Muscle of back (tissue), 3 donors: ENCODE measurements at regions not wholly inside any gene's neighbourhood (a gene's known extent, or its start where the extent isn't known, plus 50 kb on each side); places are given as distances from the start of the nearest gene placed in this dataset.

Experiments
- DNase-seq, 3 donors: peaks; one replicate each; pipeline versions ENCODE4 v3.0.0 to v3.0.0-alpha.2; 2013

DNA sequence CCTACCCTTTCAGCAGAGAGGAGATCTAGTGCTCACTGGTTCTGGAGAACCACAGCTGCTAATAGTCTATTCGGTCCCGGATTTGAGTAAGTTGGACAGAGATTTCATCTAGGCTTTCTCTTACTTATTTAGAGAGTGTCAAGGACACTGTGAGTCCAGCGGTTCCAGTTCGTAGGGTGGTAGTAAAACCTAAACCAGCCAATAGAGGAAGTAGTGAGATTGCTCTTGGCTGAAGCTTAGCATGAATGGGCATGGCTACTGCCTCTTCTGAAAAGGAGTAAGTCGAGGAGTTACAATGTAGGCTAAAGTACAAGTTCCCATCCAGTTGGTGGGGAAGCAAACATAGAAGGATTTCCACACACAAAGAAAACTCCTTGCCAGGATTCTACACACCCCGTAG is 109.6 kb upstream of the MOCS2 start:
- no peak for DNase-seq

DNA sequence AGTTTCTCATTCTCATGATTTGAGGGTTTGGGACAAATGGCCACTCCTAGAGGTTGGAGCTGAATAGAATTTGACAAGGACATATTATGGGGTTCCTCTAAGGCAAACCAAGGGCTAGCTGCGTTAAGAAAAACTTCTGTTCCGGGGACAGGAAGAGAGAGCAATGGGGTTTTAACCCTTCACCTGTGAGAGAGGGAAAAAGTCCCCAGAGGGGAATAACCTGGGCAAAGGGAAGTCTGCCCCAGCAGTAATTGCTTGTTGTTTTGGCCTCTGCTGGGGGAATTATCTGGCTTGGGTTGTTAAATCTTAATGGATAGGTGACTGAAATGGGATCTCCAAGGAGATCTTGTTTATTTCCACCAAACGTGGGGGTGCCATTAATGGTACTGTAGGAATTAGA is 110.1 kb upstream of the MOCS2 start:
- no peak for DNase-seq

DNA sequence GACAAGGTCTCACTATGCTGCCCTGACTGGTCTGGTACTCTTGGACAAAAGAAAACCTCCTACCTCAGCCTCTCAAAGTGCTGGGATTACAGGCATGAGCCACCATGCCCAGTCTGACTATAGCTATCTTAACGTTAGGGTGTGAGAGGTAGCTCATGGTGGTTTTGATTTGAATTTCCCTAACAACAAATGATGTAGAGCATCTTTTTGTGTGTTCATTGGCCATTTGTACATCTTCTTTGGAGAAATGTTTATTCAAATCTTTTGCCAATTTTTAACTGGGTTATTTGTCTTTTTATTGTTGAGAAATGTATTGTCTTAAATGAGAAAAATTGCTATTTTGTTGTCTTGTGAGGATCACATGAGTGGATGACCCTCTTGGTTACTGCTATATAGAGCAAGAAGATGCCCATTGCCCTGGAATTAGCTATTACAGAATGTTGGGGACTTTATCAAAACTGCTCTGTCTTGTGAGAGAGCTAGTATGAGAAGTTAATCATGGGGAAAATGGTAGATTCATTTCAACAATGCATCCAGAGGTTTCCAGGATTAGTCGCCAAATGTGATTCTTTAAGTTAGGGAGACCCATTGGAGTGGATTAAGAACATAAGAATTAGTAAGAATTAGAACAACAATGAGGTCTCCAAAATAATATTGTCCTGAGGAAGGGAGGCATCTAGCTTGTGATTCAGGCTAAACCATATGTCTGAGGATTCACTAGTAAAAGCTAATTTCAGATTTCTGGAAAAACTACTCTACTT is 124.3 kb upstream of the MOCS2 start:
- no peak for DNase-seq

DNA sequence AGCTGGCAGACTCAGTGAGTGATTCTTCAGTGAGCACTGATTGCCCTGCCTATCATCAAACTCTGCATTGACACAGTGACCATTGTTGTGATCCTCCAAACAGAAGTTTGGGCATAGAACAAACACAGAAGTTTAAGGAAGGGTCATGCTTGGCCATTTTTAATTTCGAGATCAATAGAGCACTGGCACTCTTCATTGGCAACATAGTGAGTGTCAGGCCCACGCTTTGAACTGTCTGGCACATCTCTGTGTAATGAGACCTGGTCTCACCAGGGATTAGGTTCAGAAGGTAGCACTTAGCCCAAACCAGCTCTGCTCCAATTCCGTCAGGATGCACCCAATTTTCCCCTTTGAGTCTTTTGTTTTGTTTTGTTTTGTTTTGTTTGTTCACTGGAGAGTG is 127.1 kb upstream of the MOCS2 start:
- no peak for DNase-seq

DNA sequence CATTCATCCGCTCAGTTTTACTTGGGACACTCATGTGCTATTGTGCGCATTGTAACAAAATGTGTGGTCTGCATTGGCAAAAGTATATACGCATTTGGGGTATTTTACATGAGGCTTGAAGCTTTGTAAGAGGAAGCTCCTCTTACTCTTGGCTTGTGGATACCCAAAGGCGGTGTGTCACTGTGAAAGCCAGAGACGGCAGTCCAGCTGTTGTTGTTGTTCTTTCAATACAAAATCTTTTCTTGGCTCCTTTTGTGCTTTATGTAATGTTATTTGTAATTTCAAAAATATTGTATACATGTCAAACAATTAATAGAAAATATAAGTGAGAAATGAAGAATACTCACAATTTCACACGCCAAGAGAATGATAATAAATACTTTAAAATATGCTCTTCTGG is 128.3 kb upstream of the MOCS2 start:
- DNase-seq, result peak in 2 of 3 donors; percentile 17 to 77

DNA sequence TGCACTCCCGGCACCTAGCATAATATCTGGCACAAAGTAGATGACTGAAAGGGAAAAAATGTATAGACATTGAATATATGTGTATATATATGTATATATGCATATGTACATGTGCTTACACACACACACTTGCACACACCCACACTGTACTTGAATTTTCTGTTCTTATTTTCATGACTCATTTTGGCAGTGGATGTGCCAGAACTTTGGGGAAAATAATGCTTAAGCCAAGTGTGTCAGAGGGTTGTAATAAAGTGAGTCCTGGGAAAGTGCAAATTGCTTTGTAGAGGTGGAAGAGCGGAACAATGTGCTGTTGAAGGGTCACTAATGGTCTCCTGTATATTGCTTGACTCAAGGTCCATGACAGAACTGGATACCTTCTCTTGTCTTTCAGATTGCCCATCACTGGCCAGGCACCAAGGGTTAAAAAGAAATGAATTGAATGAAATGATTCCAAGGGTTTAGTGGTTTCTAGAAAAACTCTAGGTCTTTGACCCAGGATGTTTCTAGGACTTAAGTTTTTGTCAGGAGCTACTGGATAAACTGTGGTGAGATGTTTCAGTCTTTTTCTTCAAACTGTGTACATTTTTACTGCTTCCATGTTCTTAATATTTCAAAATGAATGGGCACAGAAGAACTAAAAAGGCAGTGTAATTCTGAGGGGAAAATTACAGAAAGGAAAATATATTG is 129.9 kb upstream of the MOCS2 start:
- DNase-seq, result peak in 1 of 3 donors; percentile 33

DNA sequence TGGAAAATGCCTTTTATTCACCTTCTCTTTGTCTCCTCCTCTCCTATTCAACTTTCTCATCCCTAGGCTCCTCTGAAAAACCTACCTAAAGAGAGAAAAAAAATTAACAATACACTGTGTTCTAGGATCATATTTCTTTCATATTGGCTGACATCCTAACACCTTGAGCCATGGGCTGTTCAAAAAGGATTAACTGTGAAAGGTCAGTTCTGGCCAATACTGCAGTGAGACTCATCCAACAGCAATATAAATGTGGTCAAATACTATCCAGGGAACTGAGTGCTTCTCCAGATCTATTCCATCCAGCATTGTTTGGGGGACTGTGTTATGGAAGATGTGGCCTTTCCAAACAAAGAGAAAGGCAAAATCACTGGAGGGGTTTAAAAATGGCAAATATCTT is 131.1 kb upstream of the MOCS2 start:
- DNase-seq, result peak in 1 of 3 donors; percentile 49

DNA sequence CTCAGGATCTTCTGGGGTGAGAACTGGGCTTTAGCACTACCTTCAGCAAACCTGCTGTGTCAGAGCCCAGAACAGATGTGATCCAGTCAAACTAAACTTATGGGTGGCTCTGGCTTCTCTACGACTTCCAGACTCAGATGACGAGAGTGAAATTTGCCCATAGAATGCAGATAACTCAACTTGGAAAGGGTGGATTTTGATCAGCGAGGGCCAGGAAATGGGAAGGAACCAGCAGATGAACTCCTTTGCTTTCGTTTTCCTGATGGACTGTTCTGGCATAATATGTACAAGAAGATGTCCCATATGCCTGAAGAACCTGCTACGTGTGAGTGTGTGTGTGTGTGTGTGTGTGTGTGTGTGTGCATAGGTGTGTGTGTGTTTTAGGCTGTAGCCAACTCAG is 132.0 kb upstream of the MOCS2 start:
- DNase-seq, result no peak

DNA sequence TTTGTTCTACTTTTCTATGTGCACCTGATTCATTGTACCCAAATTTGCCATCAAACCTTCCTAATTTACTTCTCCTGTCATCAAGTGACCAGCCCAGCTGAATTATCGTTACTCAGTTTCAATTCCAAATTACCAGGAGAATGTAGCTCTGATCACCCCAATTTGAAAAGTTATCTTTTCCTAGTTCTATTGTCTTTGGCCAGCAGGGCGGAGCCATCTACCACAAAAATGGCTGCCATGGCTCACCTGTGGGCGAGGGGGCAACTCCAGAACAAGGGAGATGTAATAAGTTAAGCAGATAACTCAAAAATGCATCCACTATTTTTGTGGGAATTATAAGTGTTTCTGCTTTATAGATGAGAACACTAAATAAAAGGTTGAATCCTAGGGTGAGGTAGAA is 133.8 kb upstream of the MOCS2 start:
- no peak for DNase-seq

DNA sequence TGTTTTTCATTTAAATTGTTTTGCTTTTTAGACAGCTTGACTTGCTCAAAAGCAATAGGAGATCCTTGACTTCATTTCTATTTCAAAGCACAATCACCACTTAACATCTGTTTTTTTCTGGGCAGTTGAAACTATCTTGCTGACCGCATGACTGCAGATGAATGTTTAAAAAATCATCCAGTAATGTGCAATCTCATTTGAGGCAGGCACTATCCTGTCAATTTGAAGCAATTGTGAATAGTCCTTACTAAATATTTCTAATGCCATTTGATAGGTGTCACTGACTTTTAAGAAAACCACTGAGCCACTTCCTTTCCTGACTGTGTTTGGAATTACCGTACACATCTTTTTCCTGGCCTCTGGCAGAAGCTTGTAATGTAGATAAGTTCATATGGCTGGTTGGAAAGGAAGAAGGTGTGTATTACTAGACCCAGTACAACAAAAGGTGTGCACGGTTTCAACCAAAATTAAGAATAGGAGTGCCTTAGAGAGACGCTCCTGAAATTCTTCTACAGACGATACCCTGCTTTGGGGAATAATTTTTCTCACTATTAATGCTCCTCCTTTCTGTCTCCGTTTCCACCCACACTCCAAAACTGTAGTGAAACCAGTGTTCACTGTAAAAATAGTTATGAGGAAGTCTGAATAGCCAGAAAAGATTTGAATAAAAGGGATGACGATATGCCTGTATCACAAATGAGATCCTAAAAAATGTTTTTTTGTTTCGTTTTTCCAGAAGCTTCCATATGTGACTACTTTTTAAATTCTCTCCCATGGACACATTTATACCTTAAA is 136.7 kb upstream of the MOCS2 start:
- DNase-seq, result peak in 1 of 3 donors; percentile 82

DNA sequence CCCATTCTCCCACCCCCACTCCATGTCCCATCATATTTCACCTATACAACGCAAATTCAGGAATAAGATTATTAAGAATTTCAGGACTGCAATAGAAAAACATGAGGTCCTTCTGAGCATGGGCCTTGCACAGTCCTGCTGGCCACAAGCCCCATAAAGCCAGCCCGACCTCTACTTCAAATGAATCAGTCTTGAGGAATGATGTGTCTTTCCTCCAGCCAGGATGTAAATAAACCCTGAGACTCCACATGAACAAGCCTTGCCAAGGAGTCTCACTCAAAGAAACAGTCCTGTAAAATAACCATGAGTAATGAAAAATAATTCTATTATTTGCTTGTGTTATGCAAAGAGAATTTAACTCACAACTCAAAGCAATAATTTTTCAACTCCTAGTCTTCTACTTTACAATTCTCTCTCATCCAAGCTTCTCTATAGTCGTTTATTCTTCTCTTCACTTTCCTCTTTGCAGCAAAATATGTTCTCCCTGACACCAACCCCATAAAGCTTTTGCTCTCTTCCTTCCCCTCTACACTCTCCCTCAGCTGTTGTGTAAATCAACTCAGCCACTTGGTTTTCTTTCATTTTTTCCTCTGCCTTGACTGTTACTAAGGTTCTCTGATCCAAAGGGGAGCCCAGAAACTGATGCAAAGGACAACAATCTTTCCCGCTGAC is 140.1 kb upstream of the MOCS2 start:
- peak; percentile 30 to 82 (median 53) for DNase-seq

DNA sequence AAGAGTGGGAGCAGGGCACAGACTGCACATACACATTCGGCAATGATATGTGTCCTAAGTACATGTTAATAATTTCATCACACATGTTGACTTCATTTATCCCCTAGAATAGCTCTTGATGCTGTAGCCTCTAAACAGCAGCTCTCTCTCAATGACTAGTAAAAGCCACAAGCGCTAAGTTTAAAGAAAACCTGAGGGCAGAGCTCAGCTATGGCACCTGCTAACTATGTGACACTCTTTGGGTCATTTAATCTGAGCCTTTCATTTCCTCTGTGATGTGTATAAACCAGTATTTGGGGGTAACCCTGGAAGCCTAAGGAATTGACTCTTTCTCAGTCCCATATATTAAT is 140.6 kb upstream of the MOCS2 start:
- no peak for DNase-seq

DNA sequence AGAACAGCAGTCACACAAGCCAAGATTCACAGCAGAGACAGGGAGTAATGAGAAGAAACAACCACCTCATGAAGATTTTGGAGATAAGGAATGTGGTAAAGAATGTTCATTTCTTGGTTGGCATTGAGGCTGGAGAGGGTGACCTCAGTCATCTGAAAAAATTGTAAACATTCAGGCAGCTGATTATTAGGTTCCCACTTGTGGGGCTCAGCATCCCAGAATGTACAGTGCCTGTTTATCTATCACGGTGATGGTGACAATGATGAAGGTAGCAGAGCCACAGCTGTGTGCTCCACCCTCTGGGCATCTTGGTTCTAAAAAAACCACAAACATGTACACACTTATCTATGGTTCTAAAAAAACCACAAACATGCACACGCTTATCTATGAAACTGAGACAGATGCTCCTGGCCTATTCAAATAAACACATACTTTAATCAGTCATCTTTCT is 143.9 kb upstream of the MOCS2 start:
- no peak for DNase-seq

DNA sequence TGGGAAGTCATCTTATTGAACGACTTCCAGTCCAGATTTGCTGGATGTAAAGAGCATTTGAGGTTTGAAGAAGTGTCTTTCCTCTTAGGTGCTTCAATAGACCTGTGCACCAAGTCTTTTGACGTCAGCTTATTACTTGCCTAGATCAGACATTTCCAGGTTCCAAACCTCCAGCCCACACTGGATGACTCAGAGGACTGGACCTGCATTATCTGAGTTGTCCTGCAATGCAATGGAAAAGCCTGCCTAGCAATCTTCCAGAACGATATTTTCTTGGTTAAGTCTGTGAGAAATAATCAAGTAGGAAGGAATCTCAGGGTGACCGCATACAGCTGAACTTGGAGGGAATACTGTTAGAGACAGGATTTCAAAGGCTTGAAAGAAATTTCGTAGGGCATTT is 147.2 kb upstream of the MOCS2 start:
- no peak for DNase-seq

DNA sequence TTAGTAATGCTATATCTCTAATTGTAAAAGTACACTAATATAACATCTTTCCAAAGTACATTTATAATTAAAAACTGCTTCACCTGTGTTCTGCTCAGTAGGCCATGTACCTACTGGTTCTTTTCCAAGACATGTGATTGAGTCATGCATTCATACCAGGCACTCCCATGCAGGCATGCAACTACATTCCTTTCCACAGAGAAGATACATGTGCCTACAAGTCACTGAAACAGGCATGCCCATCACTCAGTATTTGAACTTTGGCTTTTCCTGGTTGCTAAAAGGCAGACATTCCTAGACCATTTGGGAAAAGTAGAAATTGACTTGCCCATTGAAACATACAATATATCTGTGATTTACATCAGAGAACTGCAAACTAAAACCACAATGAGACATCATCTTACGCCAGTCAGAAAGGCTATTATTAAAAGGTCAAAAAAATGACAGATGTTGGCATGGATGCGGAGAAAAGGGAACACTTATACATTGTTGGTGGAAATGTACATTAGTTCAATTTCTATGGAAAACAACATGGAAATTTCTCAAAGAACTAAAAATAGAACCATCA is 148.3 kb upstream of the MOCS2 start:
- DNase-seq, result no peak

DNA sequence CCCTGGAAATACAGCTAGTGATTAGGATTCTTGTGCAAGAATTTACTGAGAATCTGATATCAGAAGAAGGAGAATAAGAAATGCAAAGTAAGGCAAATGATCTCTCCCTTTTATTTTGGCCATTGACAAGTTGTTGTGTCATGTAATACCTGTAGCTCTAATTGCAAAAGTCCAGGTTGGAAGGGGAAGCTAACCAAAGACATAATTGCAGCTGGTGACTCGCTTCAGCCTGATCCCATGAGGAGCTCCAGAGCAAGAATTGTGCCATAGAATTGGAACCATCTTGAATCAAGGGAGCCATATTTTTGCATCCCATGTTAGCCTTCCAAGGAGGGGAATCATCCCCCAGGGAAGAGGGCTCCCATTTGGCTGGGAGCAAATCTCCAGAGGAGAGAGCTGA is 149.6 kb upstream of the MOCS2 start:
- DNase-seq, result no peak

DNA sequence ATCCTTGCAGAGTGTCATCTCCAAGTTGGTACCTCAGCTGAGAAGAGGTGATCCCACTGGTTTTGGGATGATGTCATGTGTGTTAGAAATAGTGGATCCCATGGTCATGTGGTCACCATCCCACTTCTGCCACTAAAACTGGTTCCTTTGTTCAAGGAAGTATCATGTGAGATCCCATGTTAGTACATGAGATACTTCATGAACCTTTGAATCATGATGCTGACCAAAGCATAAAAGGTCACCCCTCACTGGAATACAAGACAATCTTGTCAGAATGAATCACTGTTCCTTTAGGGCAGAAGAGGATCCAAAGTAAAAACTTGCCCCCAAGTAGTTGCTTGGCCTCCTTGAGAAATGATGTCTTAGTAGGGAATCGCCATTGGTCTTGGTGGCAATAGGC is 150.9 kb upstream of the MOCS2 start:
- no peak for DNase-seq

DNA sequence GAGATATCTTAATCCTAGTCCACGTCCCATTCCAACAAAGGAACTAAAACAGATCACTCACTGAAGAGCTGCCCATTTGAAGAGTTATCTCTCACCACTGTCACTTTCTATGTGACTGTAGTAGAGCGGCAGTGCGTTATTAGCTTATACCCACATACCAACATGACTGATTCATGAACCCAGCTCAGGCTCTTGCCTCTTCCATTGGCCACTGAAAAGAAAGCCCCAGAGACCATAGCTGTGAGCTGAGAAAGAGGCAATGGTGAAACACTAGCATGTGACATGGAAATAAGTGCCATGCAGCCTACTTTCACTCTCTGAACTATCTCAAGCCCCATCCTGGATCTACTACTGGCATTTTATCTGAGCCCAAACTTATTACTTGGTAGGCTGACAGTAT is 151.7 kb upstream of the MOCS2 start:
- no peak for DNase-seq

DNA sequence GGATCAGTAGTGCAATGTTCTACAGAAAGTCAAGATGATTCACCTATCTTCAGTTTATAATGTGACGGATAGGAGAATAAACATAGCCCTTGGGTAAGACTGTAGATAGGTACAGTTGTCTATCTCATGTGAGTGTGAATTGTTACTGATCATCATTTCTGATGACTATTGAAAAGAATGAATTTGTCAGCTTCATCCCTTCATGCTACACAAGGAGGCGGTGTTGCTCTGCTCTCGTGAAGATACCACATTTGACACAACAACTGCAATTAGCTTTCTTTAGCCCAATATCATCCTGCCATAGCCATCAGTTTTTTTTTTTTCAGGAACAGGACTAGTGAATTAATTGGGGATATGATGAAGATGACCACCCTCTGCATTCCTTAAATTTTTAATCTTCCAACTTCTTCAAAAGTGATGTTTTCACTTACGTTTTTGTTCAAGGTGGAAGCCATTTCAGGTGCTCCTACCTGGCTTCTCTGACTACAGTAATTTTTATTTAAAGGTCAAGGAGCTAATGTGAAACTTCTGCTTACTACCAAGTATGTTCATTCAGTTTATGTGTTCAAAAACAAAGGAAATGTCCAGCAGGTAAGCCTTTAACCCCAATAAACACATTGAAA is 152.9 kb upstream of the MOCS2 start:
- DNase-seq, result peak in 1 of 3 donors; percentile 34

DNA sequence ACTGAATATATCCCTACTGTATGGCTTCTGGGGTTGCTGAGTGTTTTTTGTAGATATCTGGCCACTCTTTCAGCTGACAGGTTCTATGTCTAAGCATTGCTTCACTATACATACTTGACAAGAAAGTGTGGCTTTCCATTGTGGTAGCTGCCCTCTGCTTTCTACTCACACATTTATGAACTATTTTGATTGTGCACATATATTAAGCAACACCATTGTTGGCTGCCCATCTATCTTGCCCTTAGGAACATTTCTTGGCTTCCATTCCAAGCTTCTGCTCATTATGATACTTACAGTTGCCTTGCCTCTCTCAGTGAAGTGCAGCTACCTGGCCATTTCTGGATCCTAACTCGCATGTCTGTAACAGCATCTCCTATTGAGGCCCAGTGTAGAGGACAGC is 153.6 kb upstream of the MOCS2 start:
- no peak for DNase-seq

DNA sequence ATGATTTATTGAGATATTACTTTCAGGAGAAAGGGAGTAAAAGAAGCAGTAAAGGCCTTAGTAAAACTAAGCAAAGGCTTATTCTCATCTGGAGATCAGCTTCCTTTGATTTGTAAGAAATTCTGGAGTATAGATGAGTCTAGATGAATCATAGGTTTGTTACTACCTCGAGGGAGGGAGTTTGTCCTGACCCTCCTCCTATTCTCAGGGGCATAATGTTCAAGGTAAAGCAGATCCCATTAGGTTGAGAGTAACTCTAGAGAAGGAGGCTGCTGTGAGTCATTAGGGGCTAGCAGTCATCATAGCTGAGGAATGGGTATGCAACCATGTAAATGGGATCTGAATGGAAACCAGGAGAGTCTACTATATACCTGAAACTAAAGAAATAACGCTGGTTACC is 155.5 kb upstream of the MOCS2 start:
- no peak for DNase-seq
